Middle frontal gyrus (tissue), 1 donor: ENCODE measurements at regions not wholly inside any gene's neighbourhood (a gene's known extent, or its start where the extent isn't known, plus 50 kb on each side); places are given as distances from the start of the nearest gene placed in this dataset.
"Not testable (repeated sequence)": the region's sequence is repeated elsewhere in the genome, so short reads cannot be mapped to it uniquely, and the experiment has no call there.

Experiments
- DNase-seq: peaks from one replicate; pipeline ENCODE4 v3.0.0-alpha.2; 2015; ENCODE audit warnings: low spot score; ENCODE audit errors: extremely low spot score

DNA sequence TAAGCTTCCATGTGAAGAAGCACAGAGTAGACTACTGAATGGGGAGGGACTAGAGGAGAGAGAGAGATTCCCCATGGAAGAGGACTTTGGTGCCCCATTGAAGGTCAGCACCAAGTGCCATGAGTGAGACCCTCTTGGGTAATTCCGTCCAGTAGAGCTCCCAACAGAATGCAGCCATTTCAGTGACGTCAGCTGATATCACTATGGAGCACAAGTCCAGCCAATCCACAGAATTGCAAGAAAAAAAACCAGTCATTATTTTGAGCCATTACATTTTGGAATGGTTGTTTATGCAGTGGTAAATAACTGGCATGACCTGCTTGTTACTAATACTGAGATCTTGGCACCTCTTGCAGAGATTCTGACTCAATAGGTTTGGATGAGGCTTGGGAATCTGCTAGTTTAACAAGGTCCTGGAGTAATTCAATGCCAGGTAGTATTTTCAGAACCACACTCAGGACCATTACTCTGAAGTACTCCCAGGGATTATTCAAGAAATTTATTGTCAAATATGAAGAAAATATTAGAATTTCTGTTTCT, 52.6 kb upstream of the SP8 start:
- no peak for DNase-seq

DNA sequence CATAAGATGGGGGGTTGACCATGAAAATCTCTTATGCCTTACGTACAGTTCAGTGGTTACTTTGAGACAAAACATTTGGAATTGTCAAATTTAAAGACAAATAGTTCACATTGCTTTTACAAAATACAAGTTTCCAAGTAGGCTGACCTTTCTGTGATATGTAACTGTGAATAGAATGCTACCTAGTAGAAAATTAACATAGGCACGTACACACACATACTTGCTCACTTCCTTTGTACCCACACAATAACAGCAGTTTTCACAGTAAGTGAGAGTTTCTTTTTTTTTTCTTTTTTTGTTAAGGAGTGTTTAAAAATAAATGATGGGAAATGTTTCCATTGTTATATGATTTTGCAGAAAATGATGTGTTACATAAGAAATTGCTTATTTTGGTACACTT, 53.3 kb upstream of the SP8 start:
- no peak for DNase-seq

DNA sequence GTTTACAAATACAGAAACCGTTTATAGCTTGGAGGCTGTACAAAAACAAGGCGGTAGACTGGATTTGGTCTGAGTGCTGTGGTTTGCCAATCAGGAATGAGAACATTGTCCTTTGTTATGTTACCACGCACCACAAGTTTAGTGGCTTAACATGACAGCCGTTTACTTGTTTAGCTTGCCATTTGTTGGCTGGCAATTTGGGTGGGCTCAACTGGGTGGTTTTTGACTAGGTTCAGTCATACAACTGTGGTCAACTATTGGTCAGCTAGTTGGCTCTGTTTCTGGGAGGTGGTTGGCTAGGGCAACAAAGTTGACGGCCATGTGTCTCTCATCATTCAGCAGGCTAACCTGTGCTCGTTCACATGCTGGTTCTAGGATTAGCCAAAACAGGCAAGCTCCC, 60.1 kb upstream of the SP8 start:
- DNase-seq, result no peak

DNA sequence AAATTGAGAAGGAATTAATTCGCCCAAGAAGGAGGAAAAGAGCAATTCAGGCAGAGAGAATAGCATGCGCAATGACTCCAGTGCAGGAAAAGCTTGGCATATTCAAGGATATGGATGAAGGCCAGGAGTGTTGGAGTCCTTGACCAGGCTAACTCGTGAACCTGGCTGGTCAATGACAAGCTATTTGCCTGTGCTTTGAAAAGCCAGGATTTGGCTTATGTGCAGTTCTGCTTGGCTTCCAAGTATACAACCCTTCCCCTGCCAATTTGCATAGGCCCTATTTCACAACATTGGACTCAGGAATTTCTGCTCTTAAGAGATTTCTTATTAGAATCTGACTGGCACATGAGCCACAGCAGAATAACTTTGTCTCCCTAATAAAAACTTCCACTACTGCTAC, 72.3 kb upstream of the SP8 start:
- DNase-seq, result no peak

DNA sequence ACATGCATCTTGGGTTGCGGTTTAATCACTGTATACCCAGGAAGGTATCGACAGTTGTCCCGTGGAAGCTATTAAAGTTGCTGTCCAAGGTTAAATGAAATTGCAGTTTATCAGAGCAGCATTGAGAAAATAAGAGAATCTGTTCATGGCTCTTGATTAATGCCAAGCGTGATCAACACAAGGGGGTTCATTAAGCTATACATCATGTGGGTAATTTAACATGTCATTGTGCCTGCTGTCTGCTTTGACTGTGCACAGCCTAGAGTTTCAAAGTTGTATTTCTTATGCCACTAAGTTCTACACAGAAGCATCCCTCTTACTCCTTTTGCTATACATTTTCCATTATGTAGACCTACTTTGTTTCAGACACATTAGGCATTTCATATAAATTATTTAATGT, 74.8 kb upstream of the SP8 start:
- DNase-seq, result no peak

DNA sequence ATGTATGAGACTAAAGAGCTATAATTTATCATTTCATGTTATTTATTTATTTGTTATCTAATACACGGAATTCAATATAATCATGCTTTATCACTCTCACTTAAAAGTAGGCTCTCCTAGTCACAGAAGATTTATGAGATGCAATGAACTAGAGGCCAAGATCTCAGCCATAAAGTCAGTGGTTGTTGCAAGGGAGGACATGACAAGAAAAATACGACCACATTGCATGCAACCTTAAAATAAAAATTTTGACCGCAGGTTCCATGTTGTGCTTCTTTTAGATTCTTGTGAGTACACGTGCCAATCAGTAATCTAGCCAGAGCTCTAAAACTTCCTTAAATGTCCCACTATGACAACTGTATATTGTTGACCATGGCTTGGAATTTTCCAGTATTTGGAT, 75.9 kb upstream of the SP8 start:
- DNase-seq, result no peak

DNA sequence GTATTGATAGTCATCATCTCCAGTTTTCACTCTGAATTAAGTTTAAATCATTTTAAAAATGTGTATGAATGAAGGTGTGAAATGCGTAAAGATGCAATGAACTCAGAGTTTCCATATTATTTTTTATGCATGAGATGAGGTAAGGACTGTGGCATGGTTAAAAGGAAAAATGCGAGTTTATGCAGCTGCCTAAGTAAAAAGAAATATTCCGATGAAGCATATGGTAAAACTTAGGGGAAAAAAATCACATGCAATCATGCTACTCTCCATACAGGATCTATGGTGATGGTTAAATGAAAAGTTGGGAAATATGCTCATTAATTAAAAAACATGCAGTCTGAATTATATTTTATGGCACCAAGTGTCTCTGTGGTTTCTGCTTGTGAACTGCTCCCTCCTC, 77.5 kb upstream of the SP8 start:
- no peak for DNase-seq

DNA sequence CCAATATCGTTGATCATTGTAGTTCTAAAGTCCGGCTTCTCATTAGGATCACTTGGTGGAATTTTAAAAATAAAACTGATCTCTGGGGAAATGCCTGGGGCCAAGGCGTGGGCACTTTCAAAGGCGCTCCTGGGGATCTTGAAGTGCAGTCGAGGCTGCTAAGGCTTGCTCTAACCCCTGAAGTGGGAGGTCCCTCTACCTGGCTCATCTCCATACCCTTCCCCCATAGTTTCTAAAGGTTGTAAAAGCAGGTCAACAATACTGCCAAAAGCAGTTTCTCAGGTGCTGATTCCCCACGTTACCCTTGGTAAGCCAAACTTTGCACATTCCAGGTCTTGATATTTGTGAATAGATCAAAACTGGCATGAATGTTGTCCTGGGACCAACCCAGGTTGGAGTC, 79.0 kb upstream of the SP8 start:
- DNase-seq, result no peak

DNA sequence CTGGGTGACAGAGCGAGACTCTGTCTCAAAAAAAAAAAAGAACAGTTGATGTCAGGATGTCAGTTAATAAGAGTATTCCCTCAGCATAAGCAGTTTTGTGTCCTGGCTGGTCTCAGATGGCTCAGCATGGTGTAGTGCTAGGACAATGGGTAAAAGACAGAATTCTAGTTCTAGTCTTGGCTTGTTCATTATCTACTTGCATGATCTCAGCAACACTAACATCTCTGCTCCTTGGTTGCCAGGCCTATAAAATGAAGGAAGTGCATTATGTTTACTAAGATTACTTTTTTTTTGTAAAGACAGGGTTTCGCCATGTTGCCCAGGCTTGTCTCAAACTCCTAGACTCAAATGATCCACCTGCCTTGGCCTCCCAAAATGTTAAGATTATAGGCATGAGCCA, 84.3 kb upstream of the SP8 start:
- DNase-seq, result no peak

DNA sequence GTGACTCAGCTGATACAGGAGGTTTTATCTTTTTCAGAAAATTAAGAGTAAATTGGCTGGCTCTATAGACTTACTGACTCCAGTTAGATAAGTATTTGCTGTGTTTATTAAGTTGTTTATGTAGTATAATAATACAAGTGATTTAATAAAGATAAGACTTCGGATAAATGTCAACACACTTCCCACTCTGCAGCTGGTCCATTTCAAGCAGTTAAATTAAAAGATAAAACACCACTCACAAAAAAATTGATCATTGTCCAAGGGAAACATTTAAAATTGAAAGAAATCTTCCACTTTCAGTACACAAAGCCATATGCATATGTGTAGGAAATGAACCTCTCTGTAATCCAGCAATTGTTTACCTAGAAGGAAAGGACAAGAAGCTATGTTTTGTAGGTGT, 106.1 kb upstream of the SP8 start:
- DNase-seq, result no peak

DNA sequence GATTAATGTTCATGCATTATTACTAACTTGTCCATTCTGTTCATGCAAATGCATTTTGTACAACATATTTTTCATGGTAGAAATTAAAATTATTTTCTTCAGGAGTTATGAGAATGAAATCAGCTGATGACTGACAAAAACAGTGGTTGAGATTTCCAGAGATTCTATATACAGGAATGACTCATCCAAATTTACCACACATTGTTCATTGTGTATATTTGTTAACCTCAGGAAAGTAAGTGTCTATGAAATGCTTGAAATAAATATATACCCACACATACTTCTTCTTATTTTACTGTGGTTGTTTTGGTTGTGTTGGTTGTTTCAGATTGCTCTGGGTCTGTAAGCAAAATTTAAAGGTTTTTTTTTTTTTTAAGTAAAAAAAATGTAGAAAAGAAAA, 108.1 kb upstream of the SP8 start:
- DNase-seq, result no peak

DNA sequence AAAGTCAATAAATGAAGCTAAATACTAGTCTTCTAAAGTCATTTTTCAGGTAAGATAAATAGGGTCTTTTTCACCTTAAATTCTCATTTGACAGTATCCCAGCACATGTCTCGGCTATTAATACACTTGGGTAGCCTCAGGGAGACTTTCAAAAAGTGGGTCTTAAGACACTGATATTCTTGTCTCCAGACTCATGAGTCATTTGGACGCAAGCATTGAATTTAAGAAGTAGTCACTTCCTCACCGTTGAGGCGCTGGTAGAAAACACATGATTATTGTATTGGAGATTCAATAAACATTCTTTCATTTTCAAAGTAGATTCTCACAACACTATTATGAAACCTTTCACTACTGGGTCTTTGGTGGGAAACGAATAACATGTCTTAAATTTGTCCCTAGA, 108.9 kb upstream of the SP8 start:
- no peak for DNase-seq

DNA sequence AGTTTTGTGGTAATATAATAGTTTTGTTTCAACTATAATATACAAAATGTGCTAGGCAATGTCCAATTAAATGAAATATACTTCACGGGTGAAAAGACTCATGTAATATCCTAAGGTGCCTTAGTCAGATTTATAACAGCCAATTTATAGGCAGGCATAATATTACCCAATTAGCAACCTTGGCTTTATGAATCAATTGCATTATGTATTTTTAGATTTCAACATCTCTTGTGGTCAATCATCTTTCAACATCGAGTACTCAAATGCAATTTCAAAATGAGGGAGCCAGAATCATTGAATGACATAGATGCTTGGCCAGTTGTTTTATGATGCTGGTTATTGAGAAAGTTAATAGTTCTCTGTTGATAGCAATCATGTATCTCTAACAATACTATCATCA, 110.3 kb upstream of the SP8 start:
- DNase-seq, result no peak

DNA sequence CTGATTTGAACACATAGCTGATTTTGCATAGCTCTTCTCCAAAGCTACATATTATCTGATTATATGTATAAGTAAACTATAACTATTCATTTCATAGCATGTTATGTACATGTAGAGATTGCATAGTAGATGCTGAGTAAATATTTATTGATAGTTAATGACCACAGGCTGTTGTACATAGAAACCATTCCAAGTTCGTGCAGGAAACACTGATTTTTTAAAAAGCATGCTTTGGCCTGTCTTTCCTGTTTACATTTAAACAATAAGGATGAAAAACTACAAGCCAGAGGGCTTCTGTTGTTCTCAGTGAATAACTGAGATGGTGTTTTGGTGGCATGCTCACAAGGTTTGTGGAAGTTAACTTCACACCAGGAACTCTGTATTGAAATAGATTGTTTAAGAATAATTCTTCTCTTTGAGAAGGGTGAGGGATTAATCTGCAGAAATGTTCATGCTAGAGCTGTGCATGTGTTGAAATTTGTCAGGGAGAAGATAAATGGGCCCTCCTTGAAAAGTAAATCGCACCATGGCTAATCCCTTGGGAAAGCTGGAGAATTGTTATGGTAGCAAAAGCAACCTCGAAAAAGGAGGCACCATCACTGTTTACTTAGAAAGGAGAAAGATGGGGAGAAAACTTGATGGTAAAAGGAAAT, 120.2 kb upstream of the SP8 start:
- DNase-seq, result no peak

DNA sequence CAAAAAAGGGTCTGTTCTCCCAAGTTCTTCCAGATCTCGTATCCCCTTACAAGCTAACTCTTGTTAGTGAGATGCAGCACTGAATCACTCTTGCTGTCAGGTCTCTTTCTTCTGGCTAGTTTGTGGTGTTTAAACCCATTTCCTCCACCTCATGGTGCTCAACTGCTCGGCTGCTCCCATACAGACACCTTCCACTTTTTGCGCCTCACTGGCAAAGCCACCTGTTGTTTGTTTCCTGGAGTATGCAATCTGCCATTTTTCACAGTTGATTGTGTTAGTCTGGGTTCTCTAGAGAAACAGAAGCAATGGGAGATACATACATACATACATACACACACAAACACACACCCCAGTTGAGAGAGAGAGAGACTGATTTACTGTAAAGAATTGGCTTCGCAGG, 124.4 kb upstream of the SP8 start:
- no peak for DNase-seq

DNA sequence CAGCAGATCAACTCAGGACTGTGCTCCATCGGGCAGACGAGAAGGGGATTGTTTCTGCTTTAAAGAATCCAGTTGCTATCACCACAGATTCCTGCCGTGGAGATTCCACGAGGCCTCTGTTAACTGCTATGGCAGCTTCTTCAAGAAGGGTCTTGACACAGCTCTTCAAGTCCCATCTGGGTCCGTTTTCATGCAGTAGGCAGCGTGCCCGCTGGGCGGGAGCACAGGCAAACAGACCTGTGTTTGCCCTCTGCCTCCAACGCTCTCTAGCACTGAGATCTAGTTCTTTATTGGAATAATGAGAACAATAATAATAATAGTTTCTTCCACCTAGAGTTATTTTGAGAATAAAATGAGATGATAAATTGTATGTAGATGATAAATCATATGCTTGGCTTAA, 127.2 kb upstream of the SP8 start:
- DNase-seq, result no peak

DNA sequence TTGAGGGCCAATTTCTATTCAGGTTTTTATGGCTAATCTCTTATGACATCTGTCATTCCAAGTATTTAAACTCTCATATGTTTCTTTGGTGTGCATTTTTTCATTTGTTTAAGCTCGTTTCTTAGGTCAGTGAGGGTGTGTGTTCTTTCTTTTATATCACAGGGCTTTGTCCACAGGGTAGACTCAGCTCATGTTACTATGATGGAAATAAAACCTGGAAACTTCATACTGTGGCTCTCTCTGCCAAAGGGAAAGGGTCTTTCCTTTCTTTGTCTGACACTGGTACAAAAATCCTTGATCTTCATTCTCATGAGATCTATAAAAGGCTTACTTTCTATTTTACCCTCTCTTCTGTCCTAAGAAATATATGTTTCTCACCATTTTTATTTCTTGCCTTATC, 129.6 kb upstream of the SP8 start:
- no peak for DNase-seq

DNA sequence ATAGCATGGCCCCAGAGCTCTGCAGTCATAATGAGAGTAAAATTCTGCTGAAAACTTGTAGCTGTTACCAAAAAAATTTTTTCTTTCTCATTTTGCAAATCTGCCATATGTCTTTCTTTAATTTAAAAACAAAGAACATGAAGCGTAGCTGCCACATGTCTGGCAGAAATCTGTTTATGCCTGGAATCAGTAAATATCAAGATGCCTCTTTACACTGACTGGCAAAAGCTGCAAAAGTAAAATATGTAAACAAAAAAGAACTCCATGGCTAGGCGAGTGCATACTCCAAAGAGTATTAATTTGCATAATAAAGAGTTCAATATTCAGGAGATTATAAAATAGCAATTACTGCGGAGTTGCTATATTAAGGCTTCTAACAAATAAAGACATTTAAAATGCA, 130.9 kb upstream of the SP8 start:
- no peak for DNase-seq

DNA sequence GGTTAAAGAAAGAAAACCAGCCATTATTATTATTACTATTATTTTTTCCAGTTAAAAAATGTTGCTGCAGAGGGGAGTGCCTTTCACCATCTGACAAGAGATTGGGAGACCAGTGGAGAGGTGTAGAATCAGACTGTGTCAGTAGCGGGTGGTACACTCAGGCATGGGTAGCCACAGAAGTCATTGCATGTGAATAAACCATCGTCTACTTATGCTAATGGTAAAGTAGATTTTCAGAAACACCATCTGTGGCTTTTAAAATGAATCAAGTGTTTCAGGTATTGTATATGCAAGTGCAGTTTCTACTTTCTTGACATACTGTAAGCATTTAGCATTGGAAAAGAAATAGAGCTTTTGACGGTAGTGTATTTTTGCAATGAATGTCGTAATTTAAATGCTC, 131.5 kb upstream of the SP8 start:
- no peak for DNase-seq

DNA sequence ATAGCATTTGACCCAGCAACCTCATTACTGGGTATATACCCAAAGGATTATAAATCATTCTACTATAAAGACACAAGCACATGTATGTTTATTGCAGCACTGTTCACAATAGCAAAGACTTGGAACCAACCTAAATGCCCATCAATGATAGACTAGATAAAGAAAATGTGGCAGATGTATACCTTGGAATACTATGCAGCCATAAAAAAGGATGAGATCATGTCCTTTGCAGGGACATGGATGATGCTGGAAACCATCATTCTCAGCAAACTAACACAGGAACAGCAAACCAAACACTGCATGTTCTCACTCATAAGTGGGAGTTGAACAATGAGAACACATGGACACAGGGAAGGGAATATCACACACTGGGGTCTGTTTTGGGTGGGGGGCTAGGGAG, 140.5 kb upstream of the SP8 start:
- not testable (repeated sequence) for DNase-seq

DNA sequence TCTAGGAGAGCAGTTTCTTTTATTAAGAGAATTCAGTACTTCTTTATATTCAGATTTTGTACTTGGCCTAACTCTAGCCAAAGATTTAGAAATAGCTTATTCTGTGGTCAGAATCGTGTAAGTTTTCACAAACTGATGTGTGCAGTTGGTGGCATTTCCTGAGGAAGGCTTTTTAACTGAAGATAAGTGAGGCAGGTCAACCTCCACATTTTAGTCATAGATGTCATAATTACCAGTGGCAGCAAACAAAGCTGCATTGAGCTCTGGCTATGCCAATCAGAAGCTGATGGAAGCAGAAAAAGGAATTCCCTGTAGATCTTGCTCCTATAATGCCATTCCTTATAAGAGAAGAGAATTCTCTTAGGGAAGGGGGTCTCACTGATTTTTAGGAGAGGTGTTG, 141.3 kb upstream of the SP8 start:
- DNase-seq, result no peak

DNA sequence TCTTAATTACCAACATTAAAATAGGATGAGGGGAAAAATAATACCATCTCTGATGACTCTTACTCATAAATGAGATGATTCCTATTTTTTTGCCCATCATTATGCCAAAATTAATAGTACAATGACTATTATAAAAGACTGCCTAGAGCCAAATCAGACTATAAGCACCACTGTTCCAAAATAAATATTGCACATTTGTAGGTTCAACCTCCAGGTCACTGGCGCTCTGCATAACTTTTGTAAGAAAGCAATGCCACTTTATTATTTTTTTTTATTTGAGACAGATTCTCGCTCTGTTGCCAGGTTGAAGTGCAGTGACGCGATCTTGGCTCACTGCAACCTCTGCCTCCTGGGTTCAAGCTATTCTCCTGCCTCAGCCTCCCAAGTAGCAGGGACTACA, 142.5 kb upstream of the SP8 start:
- DNase-seq, result no peak

DNA sequence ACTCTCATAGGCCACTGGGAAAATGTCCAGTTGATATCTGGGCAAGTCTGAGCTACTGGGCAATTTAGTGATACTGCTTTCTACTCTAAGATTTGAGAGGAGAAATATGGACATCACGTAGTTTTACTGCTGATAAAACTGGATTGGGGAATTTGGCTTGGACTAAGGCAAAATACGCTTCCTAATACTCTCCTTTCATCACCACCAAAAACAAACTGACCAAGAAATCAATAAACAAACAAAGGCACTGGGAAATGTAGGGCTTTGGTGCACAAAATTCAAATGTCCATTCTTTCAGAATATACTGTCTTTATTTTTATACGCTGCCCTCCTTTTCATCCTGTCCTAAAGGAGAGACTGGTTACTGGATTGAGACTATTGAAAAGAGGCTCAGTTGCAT, 145.1 kb upstream of the SP8 start:
- no peak for DNase-seq
